ENCODE measurements at regions not wholly inside any gene's neighbourhood (a gene's known extent, or its start where the extent isn't known, plus 50 kb on each side); places are given as distances from the start of the nearest gene placed in this dataset.

- TF ChIP-seq POLR2A (IDR thresholded peaks at IDR 0.05), result no peak
- no peak for TF ChIP-seq CTCF (IDR thresholded peaks at IDR 0.05)
Measured at GRCh38 chr10:113381416-113381815, 171.4 kb upstream of the HABP2 start.

Data from lower leg skin (tissue), 3 donors.